Lung microvascular endothelial cell (primary cell): ENCODE measurements at regions not wholly inside any gene's neighbourhood (a gene's known extent, or its start where the extent isn't known, plus 50 kb on each side); places are given as distances from the start of the nearest gene placed in this dataset.

ENCODE experiments used
- DNase-seq, 2 donors: peaks; one replicate each; pipeline versions ENCODE4 v3.0.0 to v3.0.0-alpha.2; 2010; ENCODE audit warnings: low read depth in 2 of 2

DNA sequence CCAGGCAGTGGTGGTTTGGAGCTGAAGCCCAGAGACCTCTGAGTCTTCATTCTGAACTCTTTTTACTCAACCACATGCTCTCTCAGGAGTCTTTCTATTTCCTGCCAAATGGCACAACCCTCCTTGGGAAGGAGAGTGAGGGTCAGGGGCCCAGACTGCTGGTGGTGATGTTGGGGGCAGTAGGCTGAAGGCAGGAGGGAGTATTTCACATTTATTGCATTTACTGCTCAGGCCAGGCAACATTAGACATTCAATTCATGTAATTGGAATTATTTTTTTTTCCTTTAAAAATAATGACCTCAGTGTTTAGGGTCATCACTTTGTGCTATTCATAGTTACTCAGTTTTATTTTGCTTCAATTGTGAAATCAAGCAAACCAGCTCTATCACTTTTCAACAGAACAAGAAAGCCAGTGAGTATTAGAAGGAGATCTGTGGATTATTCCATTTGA, 311.3 kb upstream of the NT5C1B start:
- no peak for DNase-seq

DNA sequence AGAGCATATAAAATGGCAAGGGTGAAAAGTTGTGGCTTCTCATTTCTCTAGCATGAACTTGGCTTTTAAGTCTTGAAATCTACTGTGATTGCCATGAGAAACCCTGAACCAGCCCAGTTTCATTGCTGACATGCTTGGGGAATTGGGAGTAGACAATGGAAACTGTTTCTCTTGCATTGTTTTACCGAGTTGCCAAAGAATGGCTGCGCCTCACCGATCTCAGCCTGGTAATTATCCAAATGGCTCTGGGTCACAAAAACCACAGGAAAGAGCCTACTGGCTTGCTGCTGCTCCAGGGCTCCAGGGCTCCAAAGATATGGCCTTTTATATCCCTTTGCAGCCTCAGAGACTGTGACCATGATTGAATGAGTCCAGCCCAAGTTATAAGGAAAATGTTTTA, 310.4 kb upstream of the NT5C1B start:
- no peak for DNase-seq

GRCh38 chr2:18898271-18898670, 308.9 kb upstream of the NT5C1B start:
- no peak for DNase-seq

DNA sequence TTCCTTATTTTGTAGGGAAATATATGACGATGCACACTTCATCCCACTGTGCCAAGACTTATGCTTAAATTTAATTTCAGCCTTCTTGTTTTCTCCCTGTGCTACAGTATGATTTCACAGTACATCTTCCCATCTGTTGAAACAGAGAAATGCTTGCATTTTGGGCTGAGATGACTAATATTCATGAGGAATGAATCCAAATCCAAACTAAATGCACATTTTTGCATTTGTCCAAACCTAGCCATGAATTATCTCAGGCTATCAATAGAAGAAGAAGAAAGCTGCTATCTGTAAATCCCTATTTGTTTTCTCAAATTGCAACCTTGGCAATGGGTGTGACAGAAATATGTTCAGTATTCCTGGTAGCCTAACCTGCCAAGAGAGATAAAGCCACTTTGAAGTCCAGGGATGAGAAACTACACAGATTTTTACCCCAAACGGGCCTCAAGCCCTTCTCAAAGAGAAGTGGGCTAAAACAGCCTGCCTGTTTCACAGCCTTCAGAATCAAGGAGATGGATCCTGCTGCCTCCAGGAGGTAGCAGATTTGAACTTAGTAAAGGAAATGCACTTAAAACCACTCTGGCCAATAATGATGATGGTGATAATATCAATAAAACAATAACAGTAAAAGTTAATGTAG, 306.9 kb upstream of the NT5C1B start:
- no peak for DNase-seq

DNA sequence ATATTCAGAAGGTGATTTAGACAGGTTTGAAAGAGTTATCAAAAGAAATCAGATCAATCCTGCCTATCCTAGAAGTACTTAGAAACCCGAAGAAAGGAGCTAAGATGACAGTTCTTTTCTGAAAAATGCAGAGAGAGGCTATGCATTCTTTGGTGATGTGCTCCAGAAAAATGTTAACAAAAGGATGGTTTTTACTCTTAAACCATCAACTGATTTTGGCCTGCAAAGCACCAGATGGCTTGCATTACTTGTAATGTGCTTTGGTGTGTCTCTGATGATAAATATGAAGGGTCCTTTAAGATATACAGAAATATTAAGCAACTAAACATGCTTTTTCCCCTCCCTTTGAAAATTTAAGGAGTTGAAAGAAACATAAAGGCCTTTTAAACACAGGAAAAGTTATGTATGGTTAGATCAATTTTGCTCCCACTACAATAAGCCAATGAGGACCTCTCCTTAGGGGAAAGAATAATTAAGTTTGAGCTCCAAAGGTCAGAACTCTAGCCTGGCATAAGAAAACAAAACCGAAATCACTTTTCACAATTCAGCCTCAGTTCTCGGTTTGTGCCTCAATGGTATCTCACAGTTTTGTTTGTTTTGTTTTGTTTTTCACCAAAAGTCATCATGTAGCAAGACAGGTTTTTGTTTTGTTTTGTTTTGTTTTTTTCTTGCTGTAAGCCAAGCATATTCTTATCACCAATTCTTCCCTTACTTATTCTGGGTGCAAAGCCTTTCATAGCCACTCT, 302.4 kb upstream of the NT5C1B start:
- DNase-seq = no peak

DNA sequence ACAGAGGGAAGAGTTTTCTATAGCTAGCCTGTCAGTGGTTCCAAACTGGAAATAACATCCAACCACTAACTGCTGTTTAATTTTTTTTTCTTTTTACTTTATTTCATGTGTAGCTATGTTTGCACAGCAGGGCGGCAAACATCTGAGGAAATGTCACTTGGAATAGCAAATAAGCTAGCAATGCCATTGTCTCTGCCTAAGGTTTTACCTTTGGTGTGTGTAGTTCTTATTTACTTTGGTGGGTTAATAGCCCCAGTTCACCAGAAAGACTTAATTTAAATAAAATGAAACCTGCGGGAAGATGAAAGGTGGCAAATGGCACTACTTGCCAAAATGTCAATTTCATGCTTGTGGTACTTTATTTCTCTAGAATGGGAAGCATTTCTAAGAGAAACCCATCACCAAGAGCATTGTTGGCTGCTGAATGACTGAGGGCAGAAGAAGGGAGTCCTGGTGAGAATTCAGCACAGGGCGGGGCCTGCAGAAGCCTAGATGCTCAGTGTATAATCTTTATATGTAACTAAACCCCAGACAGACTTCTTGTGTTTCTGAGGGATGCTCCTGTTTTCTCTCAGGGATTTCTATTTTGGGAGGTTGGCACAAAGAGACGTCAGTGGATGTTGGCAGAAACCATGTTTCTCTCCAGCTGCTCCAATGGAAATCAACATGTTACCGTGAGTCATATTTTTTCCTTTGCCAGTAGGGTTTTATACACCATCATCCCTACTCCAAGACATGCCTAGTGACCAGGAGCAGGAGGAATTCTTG, 300.4 kb upstream of the NT5C1B start:
- DNase-seq = no peak

- DNase-seq = no peak
These were observed 296.1 kb upstream of the NT5C1B start for GRCh38 chr2:18885457-18885856.

GRCh38 chr2:18883616-18884456, 294.5 kb upstream of the NT5C1B start:
- peak; percentile 15 to 29 for DNase-seq

DNA sequence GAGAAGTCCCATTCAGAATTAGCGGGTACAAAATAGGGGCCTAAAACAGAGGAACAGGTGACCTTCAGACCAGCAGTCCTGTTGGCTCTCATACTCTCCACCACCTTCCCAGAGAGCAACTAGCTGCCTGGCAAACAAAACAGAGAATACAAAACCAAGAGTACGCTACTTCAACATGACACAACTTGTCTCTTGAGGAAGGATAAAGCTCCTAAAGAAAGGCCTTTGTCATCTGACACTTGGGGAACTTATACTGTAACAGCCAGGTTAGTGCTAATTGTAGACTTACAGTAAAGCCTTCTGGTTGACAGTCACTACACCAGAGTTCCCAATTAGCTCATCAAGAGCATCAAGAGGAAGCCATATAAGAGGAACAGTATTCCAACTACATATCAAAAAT, 282.1 kb upstream of the NT5C1B start:
- no peak for DNase-seq

DNA sequence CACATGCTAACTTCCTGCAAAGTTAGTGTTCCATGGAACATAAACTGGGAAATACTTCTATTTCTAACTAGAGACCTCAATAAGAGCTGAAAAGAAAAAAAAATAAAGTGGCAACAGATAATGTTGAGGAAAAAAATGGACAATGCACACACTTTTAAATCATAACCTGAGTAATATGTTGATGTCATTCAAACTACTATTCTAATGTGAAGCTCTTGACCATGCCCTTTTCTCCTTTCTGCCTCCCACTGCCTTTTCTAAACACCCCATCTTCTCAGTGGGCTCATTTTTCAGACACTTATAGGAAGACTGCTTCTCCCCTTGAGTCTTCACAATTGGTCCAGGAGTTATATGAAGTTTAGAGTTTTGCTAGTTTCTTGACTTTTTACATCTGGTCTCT, 280.9 kb upstream of the NT5C1B start:
- DNase-seq = no peak

- peak in 1 of 2 donors; percentile 58 for DNase-seq
These were observed 272.6 kb upstream of the NT5C1B start for GRCh38 chr2:18861951-18862350.

GRCh38 chr2:18860179-18860578, 270.8 kb upstream of the NT5C1B start:
- no peak for DNase-seq

DNA sequence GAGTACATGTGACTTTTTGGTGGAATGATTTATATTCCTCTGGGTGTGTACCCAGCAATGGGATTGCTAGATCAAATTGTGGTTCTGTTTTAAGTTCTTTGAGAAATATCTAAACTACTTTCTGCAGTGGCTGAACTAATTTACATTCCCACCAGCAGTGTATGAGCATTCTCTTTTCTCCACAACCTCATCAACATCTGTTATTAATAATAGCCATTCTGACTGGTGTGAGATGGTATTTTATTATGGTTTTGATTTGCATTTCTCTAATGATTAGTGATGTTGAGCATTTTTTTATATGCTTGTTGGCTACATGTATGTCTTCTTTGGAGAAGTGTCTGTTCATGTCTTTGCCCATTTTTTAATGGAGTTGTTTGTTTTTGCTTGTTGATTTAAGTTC, 267.4 kb upstream of the NT5C1B start:
- DNase-seq = no peak

DNA sequence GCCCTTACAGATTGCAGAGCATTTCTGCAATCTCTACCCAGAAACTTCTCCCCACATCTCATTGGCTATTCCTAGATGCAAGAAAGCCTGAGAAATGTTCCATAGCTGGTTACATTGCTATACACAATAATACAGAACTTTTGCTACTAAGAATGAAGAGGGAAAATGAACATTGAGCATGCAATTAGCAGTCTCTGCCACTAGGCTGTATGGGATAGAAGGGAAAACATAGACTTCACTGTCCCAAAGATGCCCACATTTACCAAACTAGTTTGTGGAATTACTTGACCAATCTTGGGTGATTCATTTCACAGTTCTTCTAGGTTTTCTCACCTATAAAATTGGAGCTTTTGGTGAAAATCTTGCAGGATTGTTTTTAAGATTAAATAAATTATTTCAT, 265.7 kb upstream of the NT5C1B start:
- peak in 1 of 2 donors; percentile 5 for DNase-seq

DNA sequence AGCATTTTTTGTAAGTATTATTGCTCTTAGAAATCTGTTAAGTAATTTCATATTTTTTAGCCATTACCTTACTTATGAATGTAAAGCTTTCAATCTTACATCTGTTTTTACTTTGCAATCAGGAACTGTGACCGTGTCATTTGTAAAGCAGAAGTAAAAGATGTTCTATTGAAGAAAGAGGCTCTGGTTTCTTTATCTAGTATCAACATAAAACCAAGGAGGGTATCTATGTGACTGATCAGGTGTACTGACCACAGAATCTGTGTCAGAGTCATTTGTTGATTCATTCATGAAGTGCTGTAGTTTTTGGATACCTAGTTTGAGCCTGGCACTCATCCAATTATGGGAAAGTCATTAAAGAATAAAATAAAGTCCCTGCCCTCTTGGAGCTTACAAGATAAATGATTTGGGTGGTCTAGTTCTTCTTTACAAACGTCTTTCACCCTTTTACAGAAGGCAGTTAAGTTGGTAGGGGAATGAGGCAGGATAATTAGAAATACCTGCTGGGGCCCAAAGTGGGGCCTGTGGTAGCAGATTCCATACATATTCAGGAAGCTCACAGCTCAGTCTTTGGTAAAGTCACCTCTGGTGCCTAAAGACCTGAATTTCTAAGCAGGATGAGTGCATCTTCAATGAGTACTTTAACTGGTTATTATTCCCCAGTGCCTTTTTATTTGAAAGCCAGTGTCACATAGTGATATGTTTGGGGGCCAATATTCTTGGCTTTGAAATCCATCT, 260.6 kb upstream of the NT5C1B start:
- no peak for DNase-seq

DNA sequence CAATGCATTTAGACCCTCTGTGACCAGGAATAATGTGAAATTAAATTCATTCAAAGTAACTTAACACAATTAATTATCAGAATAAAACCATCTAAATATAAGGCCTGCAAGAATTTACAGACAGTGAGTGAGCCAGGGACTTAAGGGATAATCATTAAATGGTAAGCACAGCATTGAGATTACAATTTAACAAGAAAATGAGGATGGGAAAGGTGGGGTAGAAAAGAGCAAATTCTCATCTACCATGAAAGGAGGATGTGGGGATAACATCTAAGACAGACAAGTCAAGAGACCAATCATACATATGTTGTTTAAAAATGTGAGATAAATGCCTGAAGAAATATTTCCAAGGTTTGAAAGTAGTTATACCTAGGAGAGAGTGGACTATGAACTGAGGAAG, 259.3 kb upstream of the NT5C1B start:
- no peak for DNase-seq

GRCh38 chr2:18845854-18846445, 256.6 kb upstream of the NT5C1B start:
- DNase-seq = no peak

GRCh38 chr2:18842836-18843235, 253.5 kb upstream of the NT5C1B start:
- no peak for DNase-seq

DNA sequence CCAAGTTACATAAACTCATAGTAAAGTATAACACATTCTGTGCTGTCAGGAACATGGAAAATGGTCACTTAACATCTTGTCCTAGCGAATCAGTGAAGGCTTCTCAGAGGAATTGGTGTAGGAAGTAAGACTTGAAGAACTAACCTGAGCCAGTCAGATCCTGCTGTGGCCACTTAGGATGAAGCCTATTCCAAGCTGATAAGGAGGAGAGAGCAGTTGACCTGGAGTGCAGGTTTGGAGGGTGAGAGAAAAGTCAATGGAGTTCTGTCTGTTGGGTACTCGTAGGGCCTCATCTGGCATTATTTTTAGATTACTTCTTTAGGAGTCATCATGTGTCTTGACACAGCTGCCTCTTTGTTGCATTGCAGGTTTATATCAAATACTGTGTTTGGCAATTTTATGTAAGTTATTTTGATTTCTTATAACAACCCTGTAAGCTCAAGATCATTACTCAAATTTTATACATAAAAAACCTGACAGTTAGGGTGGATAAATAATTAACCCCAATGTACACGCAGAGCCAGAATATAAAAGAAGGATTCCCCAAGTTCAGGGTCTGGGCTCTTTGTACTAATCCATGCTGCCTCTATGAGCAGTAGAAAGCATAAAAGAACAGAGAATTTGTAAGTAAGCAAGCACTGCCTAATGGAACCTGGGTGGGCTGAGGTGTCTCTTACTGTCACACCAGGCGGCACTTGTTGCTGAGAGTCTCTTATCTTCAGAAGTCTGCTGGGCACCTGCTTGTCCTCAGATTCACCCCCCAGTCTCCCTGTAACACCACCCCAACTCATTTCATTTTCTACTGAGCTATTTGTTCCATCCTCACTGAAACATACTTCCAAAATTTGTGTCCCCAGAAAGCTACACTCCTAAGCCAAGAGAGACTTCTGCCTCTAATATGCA, 252.1 kb upstream of the NT5C1B start:
- no peak for DNase-seq

DNA sequence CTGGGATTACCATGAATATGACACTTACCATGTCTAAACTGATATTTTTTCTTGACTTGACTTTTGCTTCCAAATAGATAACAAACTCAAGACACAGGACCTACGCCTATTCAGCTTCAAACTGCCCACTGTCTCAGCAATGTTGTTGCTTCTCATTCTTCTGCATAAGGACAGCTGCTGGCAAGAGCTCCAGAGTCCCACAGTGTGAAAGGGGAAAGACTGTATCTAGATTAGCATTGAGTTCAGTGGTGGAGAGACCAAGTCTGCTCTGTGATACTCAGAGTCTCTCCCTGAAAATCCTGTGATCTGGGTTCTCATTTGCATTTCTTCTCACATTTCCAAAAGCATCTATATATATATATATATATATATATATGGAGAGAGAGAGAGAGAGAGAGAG, 247.9 kb upstream of the NT5C1B start:
- DNase-seq = no peak
